ENCODE measurements at regions not wholly inside any gene's neighbourhood (a gene's known extent, or its start where the extent isn't known, plus 50 kb on each side); places are given as distances from the start of the nearest gene placed in this dataset.

GRCh38 chr2:133985563-133985962, 268.3 kb upstream of the MGAT5 start:
- H3K79me2 ChIP-seq (ENCODE audit: control insufficient read depth in 1 of 2, insufficient read depth in 2 of 2, low read length in 2 of 2), result no peaks in the 10 kb centered on the region
- H2BK12ac ChIP-seq (ENCODE audit: low read depth, low read length), result no peak overlapping the region
- no peak overlapping the region for H4K5ac ChIP-seq (ENCODE audit: insufficient read length, low read depth, low read length)
- H2BK15ac ChIP-seq (ENCODE audit: low read length), result no peak overlapping the region
- H3K23me2 ChIP-seq (ENCODE audit: low read depth, low read length), result no peaks in the 10 kb centered on the region
- ChIA-PET CTCF (ENCODE audit: partially characterized antibody) (interaction anchor here (1.4 to 1.6 kb wide), 2 partner anchors 15 to 98 kb away, joined by 3 read pairs; no protein-coding TSS in a partner anchor), POLR2A (ENCODE audit: partially characterized antibody) (no interaction called here)
- no peak overlapping the region for H4K91ac ChIP-seq (replicated peaks; ENCODE audit: insufficient read length, low read length)
- FAIRE-seq (no peak), DNase-seq (ENCODE audit: low read depth in 1 of 2, low spot score in 2 of 2) (no peak)
- no peak overlapping the region for H2BK5ac ChIP-seq (ENCODE audit: low read depth, low read length)
- no peak overlapping the region for H3K56ac ChIP-seq (replicated peaks; ENCODE audit: insufficient read length, low read depth, low read length)
- no peak overlapping the region for H2BK20ac ChIP-seq (ENCODE audit: low read length)
- H3K4me2 ChIP-seq (ENCODE audit: insufficient read depth in 1 of 2, low read depth in 2 of 2, low read length in 2 of 2), result no peak overlapping the region
- 0 out of 4 replicates have a peak, but pooled peaks cover 0 to 3% of the 10 kb centered on the region in 2 experiments for H3K9me3 ChIP-seq (ENCODE audit: insufficient read depth in 2 of 2, low read depth in 1 of 2, low read length in 1 of 2)
- no peak overlapping the region for H2BK120ac ChIP-seq (replicated peaks; ENCODE audit: low read depth, low read length)
- no peaks in the 10 kb centered on the region for H4K20me1 ChIP-seq (replicated peaks in 1 of 2; ENCODE audit: control insufficient read depth in 1 of 2, insufficient read depth in 2 of 2, low read length in 2 of 2)
- H2AFZ ChIP-seq (ENCODE audit: low read length), result no peak overlapping the region
- no peak overlapping the region for H3K4ac ChIP-seq (replicated peaks; ENCODE audit: insufficient read length, low read depth, low read length)
- H2AK5ac ChIP-seq (ENCODE audit: low read depth, low read length), result no peak overlapping the region
- no peaks in the 10 kb centered on the region for H3K36me3 ChIP-seq (ENCODE audit: control insufficient read depth in 2 of 4, insufficient read depth in 4 of 4, low read length in 3 of 4)
- no peaks in the 10 kb centered on the region for H3K79me1 ChIP-seq (ENCODE audit: low read depth, low read length)
- peaks cover 0 to 3% (median 0%) of the 10 kb centered on the region in 4 experiments; a peak in 1 of 7 replicates for H3K4me1 ChIP-seq (replicated peaks in 1 of 4; ENCODE audit: control insufficient read depth in 3 of 4, insufficient read depth in 4 of 4, low read length in 3 of 4)
- H3K27me3 ChIP-seq (replicated peaks in 1 of 4; ENCODE audit: control insufficient read depth in 3 of 4, extremely low read depth in 1 of 4, insufficient read depth in 3 of 4, low read length in 3 of 4), result no peaks in the 10 kb centered on the region
- H3K9ac ChIP-seq (replicated peaks in 1 of 4; ENCODE audit: extremely low read depth in 1 of 4, low read depth in 3 of 4, low read length in 3 of 4), result no peak overlapping the region
- WGBS, 2 experiments (ENCODE audit: extremely low coverage in 1 of 2, insufficient coverage in 1 of 2, insufficient read length in 1 of 2, insufficient replicate concordance in 2 of 2, low coverage in 1 of 2, low lambda C conversion rate in 2 of 2, missing lambda C conversion rate in 1 of 2), result 94% methylated on average over 6 of the region's 6 CpGs; no CpG with 5 or more reads in 1 of the 2 experiments
- H3K4me3 ChIP-seq (ENCODE audit: extremely low read depth in 1 of 4, insufficient read depth in 2 of 4, low read depth in 3 of 4, low read length in 4 of 4), result no peak overlapping the region
- no peak overlapping the region for H3K18ac ChIP-seq (ENCODE audit: extremely low read depth, low read length)
- H3K23ac ChIP-seq (ENCODE audit: insufficient read length), result no peak overlapping the region
- no peak overlapping the region for H3K14ac ChIP-seq (ENCODE audit: insufficient read length)
- no peak for TF ChIP-seq SP4 (IDR thresholded peaks at IDR 0.05; ENCODE audit: low read length)
- no peak for TF ChIP-seq CREB1 (IDR thresholded peaks at IDR 0.05)
- no peak for TF ChIP-seq SAP30 (IDR thresholded peaks at IDR 0.05; ENCODE audit: insufficient read depth, insufficient replicate concordance, low read length)
- TF ChIP-seq SUZ12 (IDR thresholded peaks at IDR 0.05; ENCODE audit: low read length), result no peak
- TF ChIP-seq TCF12 (IDR thresholded peaks at IDR 0.05; ENCODE audit: low read depth, low read length), result no peak
- no peak for TF ChIP-seq TBP (IDR thresholded peaks at IDR 0.05; ENCODE audit: low read depth, low read length)
- no peak for TF ChIP-seq RFX5 (IDR thresholded peaks at IDR 0.05; ENCODE audit: borderline replicate concordance, low read depth, low read length)
- H3K27ac ChIP-seq (ENCODE audit: low read depth, low read length), result no peak overlapping the region
- H4K8ac ChIP-seq (ENCODE audit: extremely low read depth, insufficient read depth, low read length), result no peak overlapping the region

Data from H1 (cell line).